ENCODE measurements at regions not wholly inside any gene's neighbourhood (a gene's known extent, or its start where the extent isn't known, plus 50 kb on each side); places are given as distances from the start of the nearest gene placed in this dataset.

- CTCF ChIA-PET = no interaction called here
- H3K27ac ChIP-seq = no peak overlapping the region
- POLR2A ChIA-PET (ENCODE audit: low non-redundant PET) = interaction anchor here (0.6 kb wide), 1 partner anchor 147 kb away, joined by 4 read pairs; no protein-coding TSS in a partner anchor
- no peak for DNase-seq (ENCODE audit: low spot score)
- TF ChIP-seq, protein P1, sequence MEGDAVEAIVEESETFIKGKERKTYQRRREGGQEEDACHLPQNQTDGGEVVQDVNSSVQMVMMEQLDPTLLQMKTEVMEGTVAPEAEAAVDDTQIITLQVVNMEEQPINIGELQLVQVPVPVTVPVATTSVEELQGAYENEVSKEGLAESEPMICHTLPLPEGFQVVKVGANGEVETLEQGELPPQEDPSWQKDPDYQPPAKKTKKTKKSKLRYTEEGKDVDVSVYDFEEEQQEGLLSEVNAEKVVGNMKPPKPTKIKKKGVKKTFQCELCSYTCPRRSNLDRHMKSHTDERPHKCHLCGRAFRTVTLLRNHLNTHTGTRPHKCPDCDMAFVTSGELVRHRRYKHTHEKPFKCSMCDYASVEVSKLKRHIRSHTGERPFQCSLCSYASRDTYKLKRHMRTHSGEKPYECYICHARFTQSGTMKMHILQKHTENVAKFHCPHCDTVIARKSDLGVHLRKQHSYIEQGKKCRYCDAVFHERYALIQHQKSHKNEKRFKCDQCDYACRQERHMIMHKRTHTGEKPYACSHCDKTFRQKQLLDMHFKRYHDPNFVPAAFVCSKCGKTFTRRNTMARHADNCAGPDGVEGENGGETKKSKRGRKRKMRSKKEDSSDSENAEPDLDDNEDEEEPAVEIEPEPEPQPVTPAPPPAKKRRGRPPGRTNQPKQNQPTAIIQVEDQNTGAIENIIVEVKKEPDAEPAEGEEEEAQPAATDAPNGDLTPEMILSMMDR (conservative IDR thresholded peaks at IDR 0.05; ENCODE audit: low read depth) = no peak
Measured at GRCh38 chr9:81393985-81394811, 295.1 kb downstream of the TLE1 start.

DNA sequence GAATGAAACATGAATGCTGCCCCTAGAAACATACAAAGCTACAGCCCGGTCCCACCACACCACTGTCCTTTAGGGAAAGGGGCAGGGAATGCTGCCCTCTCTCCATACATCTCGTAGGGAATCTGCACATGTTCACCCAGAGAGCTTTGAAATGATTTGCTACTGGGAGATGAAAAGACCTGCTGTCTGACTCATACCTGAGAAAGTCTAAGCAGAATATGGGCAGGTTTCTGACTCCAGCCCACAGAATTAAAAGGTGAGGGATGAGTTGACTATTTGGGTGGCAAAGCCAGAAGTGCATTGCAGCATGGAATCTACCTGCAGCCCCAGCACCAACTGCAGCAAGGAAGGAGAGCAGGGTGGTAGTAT is 297.9 kb downstream of the TLE1 start:
- H3K27ac ChIP-seq = no peak overlapping the region
- ChIA-PET POLR2A (ENCODE audit: low non-redundant PET) (no interaction called here), CTCF (interaction anchor here (0.5 kb wide), 1 partner anchor 52 kb away, joined by 3 read pairs; no protein-coding TSS in a partner anchor)
- TF ChIP-seq, protein P1 (conservative IDR thresholded peaks at IDR 0.05; ENCODE audit: low read depth) = no peak
- peak; percentile 31 for DNase-seq (ENCODE audit: low spot score)

DNA sequence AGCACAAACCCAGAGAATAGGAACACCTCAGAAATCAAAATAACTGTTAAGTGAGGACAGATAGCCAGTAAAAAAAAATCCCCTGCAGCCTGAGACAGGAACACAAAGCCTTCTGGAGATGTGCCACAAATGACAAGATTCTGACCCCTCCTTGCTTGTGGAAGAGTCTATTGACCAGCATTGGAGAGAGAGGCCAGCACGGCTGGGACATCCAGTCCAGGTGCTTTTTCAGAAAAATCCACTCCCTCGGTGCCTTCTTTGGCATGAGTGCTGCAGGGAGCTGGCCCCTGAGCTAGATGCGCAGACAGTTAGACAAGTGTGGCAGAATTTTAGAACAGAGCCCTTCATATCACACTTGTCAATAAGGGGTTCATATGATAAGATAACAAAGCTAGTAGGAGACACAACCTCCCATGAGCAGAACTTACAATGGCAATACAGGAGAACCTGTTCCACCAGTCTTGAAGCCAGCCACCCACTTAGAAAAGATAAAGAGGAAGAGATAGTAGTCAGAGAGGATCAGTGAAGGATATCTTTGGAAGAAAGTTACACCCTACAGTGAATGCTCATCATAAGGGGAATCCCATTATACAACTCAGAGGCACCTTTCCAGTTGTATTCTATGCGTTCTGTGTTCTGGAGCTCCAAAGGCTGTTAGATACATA is 298.4 kb downstream of the TLE1 start:
- ChIA-PET CTCF (interaction anchor here (0.5 kb wide), 1 partner anchor 52 kb away, joined by 3 read pairs; no protein-coding TSS in a partner anchor), POLR2A (ENCODE audit: low non-redundant PET) (no interaction called here)
- no peak for DNase-seq (ENCODE audit: low spot score)
- TF ChIP-seq, protein P1 (conservative IDR thresholded peaks at IDR 0.05; ENCODE audit: low read depth) = no peak
- no peak overlapping the region for H3K27ac ChIP-seq

GRCh38 chr9:81389569-81389993 is 299.8 kb downstream of the TLE1 start:
- CTCF ChIA-PET = no interaction called here
- no peak overlapping the region for H3K27ac ChIP-seq

GRCh38 chr9:81388831-81389230 is 300.5 kb downstream of the TLE1 start:
- POLR2A ChIA-PET (ENCODE audit: low non-redundant PET) = no interaction called here
- TF ChIP-seq, protein P1 (conservative IDR thresholded peaks at IDR 0.05; ENCODE audit: low read depth) = no peak
- CTCF ChIA-PET = no interaction called here
- DNase-seq (ENCODE audit: low spot score) = no peak
- no peak overlapping the region for H3K27ac ChIP-seq

More at GRCh38 chr9:81389569-81389993, 299.8 kb downstream of the TLE1 start:
- POLR2A ChIA-PET (ENCODE audit: low non-redundant PET) = no interaction called here
- DNase-seq (ENCODE audit: low spot score) = peak; percentile 93
- TF ChIP-seq, protein P1 (conservative IDR thresholded peaks at IDR 0.05; ENCODE audit: low read depth) = no peak

DNA sequence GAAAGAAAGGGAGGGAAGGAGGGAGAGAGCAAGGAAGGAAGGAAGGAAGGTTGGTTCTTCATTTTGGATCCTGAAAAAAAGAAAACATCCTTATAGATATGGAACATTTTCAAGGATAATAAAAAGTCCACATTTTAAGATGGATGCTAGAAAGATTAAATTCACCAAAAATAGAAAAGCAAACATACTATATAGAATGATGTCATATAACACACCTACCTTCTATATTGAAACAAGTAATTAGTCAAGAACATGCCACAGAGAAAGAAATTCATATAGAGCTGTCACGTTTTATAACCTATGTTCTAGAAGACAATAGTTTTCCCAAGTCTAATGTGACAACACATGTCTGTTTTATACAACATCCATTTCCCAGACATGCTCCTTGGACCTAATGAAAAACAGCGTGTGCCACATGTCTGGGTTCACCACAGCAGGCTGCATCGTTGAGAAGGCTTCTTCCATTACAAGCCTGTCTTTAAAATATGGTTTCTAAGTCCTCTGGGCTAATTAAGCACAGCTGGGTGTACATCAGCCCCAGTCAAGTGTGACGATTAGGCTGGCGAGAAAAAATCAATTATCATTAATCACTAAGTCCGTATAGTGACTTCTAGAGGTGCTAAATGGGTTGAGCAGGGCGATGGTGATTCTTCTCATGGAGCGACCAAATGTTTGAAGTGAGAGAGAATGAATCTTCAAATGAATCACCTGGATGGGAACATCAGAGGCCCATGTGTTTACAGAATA is 301.8 kb downstream of the TLE1 start:
- no peak overlapping the region for H3K27ac ChIP-seq
- ChIA-PET POLR2A (ENCODE audit: low non-redundant PET) (no interaction called here), CTCF (interaction anchor here (0.5 kb wide), 1 partner anchor 590 kb away, joined by 3 read pairs; no protein-coding TSS in a partner anchor)
- TF ChIP-seq, protein P1 (conservative IDR thresholded peaks at IDR 0.05; ENCODE audit: low read depth) = no peak
- no peak for DNase-seq (ENCODE audit: low spot score)
